Activated CD8-positive, alpha-beta T cell treated with anti-CD3 and anti-CD28 coated beads, Interleukin-2, amount 10 ng/mL, durations not matched to agents 7 days and 5 days (primary cell): ENCODE measurements at regions not wholly inside any gene's neighbourhood (a gene's known extent, or its start where the extent isn't known, plus 50 kb on each side); places are given as distances from the start of the nearest gene placed in this dataset.
"Not testable (repeated sequence)": the region's sequence is repeated elsewhere in the genome, so short reads cannot be mapped to it uniquely, and the experiment has no call there.

ENCODE experiments used
- ATAC-seq: fragments of 150-1000 bp; cut with Tn5 transposase; one replicate; pipeline ENCODE4 v1.10.0; 2021; ENCODE audit warnings: moderate library complexity
- CTCF ChIA-PET: fragments of 350-600 bp; sonication (Branson Sonifier 250); formaldehyde crosslinking; loops from one replicate; lab custom pipeline; 2021; ENCODE audit warnings: antibody characterized with exemption; lab: Charles Lee
- POLR2A ChIA-PET: fragments of 350-600 bp; sonication (Branson Sonifier 250); formaldehyde crosslinking; loops from one replicate; lab custom pipeline; 2021; ENCODE audit warnings: antibody characterized with exemption; lab: Charles Lee
- DNase-seq: peaks from one replicate; pipeline ENCODE4 v3.0.0-alpha.2; 2020
- H3K27ac Mint-ChIP-seq: one replicate; pipeline ENCODE4 v1.8.0; 2021; ENCODE audit warnings: mild to moderate bottlenecking, mixed read lengths
- H3K27me3 Mint-ChIP-seq: one replicate; pipeline ENCODE4 v1.8.0; 2021; ENCODE audit warnings: low read depth, mixed read lengths
- H3K36me3 Mint-ChIP-seq: one replicate; pipeline ENCODE4 v1.8.0; 2021; ENCODE audit warnings: low read depth, mixed read lengths
- H3K4me1 Mint-ChIP-seq: one replicate; pipeline ENCODE4 v1.8.0; 2021; ENCODE audit warnings: low read depth, mixed read lengths
- H3K4me3 Mint-ChIP-seq: one replicate; pipeline ENCODE4 v1.8.0; 2021; ENCODE audit warnings: mild to moderate bottlenecking, mixed read lengths
- H3K9me3 Mint-ChIP-seq: one replicate; pipeline ENCODE4 v1.8.0; 2022; ENCODE audit warnings: mixed read lengths; ENCODE audit not compliant: insufficient read depth

GRCh38 chr10:8401531-8401930 is 347.0 kb downstream of the GATA3 start:
- H3K4me1 Mint-ChIP-seq, result peaks cover 82% of the 10 kb centered on the region
- H3K36me3 Mint-ChIP-seq, result no peaks in the 10 kb centered on the region
- H3K27me3 Mint-ChIP-seq, result no peaks in the 10 kb centered on the region
- no peaks in the 10 kb centered on the region for H3K9me3 Mint-ChIP-seq
- POLR2A ChIA-PET, result interaction anchor here (0.6 to 2.5 kb wide), 3 partner anchors 9 to 342 kb away, joined by 3 to 15 read pairs (median 12); no protein-coding TSS in a partner anchor
- ATAC-seq (no peak), DNase-seq (no peak)
- H3K4me3 Mint-ChIP-seq, result peak overlapping the region; percentile 39
- CTCF ChIA-PET, result interaction anchor here (0.7 to 2.5 kb wide), 7 partner anchors 8 to 349 kb away, joined by 3 to 11 read pairs (median 6); no protein-coding TSS in a partner anchor
- peak overlapping the region; percentile 56 for H3K27ac Mint-ChIP-seq

- no peaks in the 10 kb centered on the region for H3K27me3 Mint-ChIP-seq
- no peaks in the 10 kb centered on the region for H3K9me3 Mint-ChIP-seq
- H3K27ac Mint-ChIP-seq, result peak overlapping the region; percentile 83
- ATAC-seq, result peak; percentile 70
- H3K4me1 Mint-ChIP-seq, result peaks cover 90% of the 10 kb centered on the region
- ChIA-PET POLR2A (interaction anchor here (0.6 to 2.5 kb wide), 9 partner anchors 12 to 365 kb away, joined by 3 to 15 read pairs (median 5); no protein-coding TSS in a partner anchor), CTCF (interaction anchor here (0.8 to 2.5 kb wide), 21 partner anchors 8 to 357 kb away, joined by 3 to 11 read pairs (median 5); no protein-coding TSS in a partner anchor)
- DNase-seq, result peak; percentile 61
- peak overlapping the region; percentile 30 for H3K4me3 Mint-ChIP-seq
- no peaks in the 10 kb centered on the region for H3K36me3 Mint-ChIP-seq
Observed at GRCh38 chr10:8402576-8402975, 348.1 kb downstream of the GATA3 start.

- H3K36me3 Mint-ChIP-seq, result no peaks in the 10 kb centered on the region
- H3K9me3 Mint-ChIP-seq, result no peaks in the 10 kb centered on the region
- peaks cover 87% of the 10 kb centered on the region for H3K4me1 Mint-ChIP-seq
- ChIA-PET POLR2A (interaction anchor here (0.8 to 2.5 kb wide), 4 partner anchors 13 to 334 kb away, joined by 3 to 15 read pairs (median 8); no protein-coding TSS in a partner anchor), CTCF (interaction anchor here (0.9 to 2.5 kb wide), 8 partner anchors 10 to 899 kb away, joined by 3 to 11 read pairs (median 6); no protein-coding TSS in a partner anchor)
- ATAC-seq (no peak), DNase-seq (peak; percentile 30)
- H3K4me3 Mint-ChIP-seq, result peak overlapping the region; percentile 74
- H3K27me3 Mint-ChIP-seq, result no peaks in the 10 kb centered on the region
- H3K27ac Mint-ChIP-seq, result peak overlapping the region; percentile 83
Observed at GRCh38 chr10:8403711-8404371, 349.4 kb downstream of the GATA3 start.

GRCh38 chr10:8404721-8405120 is 350.2 kb downstream of the GATA3 start:
- DNase-seq (peak; percentile 82), ATAC-seq (peak; percentile 64)
- peaks cover 78% of the 10 kb centered on the region for H3K4me1 Mint-ChIP-seq
- ChIA-PET POLR2A (no interaction called here), CTCF (interaction anchor here (0.7 kb wide), 1 partner anchor 68 kb away, joined by 3 read pairs; no protein-coding TSS in a partner anchor)
- no peaks in the 10 kb centered on the region for H3K36me3 Mint-ChIP-seq
- H3K27ac Mint-ChIP-seq, result peak overlapping the region; percentile 83
- H3K27me3 Mint-ChIP-seq, result no peaks in the 10 kb centered on the region
- H3K4me3 Mint-ChIP-seq, result peak overlapping the region; percentile 74
- no peaks in the 10 kb centered on the region for H3K9me3 Mint-ChIP-seq

- no peaks in the 10 kb centered on the region for H3K9me3 Mint-ChIP-seq
- CTCF ChIA-PET, result interaction anchor here (0.7 to 1.2 kb wide), 2 partner anchors 11 to 67 kb away, joined by 3 to 8 read pairs; no protein-coding TSS in a partner anchor
- no peaks in the 10 kb centered on the region for H3K36me3 Mint-ChIP-seq
- H3K4me1 Mint-ChIP-seq, result peaks cover 72% of the 10 kb centered on the region
- H3K4me3 Mint-ChIP-seq, result no peak overlapping the region
- DNase-seq (no peak), ATAC-seq (no peak)
- POLR2A ChIA-PET, result interaction anchor here (0.7 kb wide), 1 partner anchor 348 kb away, joined by 4 read pairs; no protein-coding TSS in a partner anchor
- peaks cover 3% of the 10 kb centered on the region for H3K27me3 Mint-ChIP-seq
- H3K27ac Mint-ChIP-seq, result no peak overlapping the region
Observed at GRCh38 chr10:8405596-8405995, 351.1 kb downstream of the GATA3 start.

GRCh38 chr10:8407501-8408021 is 353.1 kb downstream of the GATA3 start:
- Mint-ChIP-seq H3K4me3 (no peak overlapping the region), H3K27me3 (peaks cover 10% of the 10 kb centered on the region), H3K4me1 (peaks cover 54% of the 10 kb centered on the region), H3K9me3 (no peaks in the 10 kb centered on the region), H3K36me3 (no peaks in the 10 kb centered on the region), H3K27ac (no peak overlapping the region)
- DNase-seq (no peak), ATAC-seq (no peak)
- POLR2A ChIA-PET, result no interaction called here
- CTCF ChIA-PET, result interaction anchor here (1.0 kb wide), 1 partner anchor 8 kb away, joined by 3 read pairs; no protein-coding TSS in a partner anchor

GRCh38 chr10:8410506-8410905 is 356.0 kb downstream of the GATA3 start:
- DNase-seq (no peak), ATAC-seq (no peak)
- ChIA-PET CTCF (interaction anchor here (1.0 to 1.3 kb wide), 3 partner anchors 8 to 33 kb away, joined by 3 to 4 read pairs (median 3); no protein-coding TSS in a partner anchor), POLR2A (interaction anchor here (0.6 kb wide), 1 partner anchor 9 kb away, joined by 3 read pairs; no protein-coding TSS in a partner anchor)
- H3K36me3 Mint-ChIP-seq, result peaks cover 2% of the 10 kb centered on the region
- H3K27ac Mint-ChIP-seq, result no peak overlapping the region
- peaks cover 10% of the 10 kb centered on the region for H3K27me3 Mint-ChIP-seq
- no peak overlapping the region for H3K4me3 Mint-ChIP-seq
- H3K9me3 Mint-ChIP-seq, result no peaks in the 10 kb centered on the region
- peaks cover 27% of the 10 kb centered on the region for H3K4me1 Mint-ChIP-seq

- no peak for ATAC-seq
- Mint-ChIP-seq H3K36me3 (peaks cover 2% of the 10 kb centered on the region), H3K4me3 (no peak overlapping the region), H3K4me1 (peaks cover 29% of the 10 kb centered on the region), H3K27me3 (peaks cover 10% of the 10 kb centered on the region), H3K9me3 (no peaks in the 10 kb centered on the region), H3K27ac (no peak overlapping the region)
- DNase-seq, result no peak
- POLR2A ChIA-PET, result no interaction called here
- CTCF ChIA-PET, result interaction anchor here (1.1 kb wide), 1 partner anchor 10 kb away, joined by 6 read pairs; no protein-coding TSS in a partner anchor
Observed at GRCh38 chr10:8412541-8412940, 358.1 kb downstream of the GATA3 start.

GRCh38 chr10:8415029-8415428 is 360.5 kb downstream of the GATA3 start:
- not testable (repeated sequence) for H3K4me3 Mint-ChIP-seq, ATAC-seq, H3K36me3 Mint-ChIP-seq, H3K27ac Mint-ChIP-seq, H3K9me3 Mint-ChIP-seq, H3K27me3 Mint-ChIP-seq, DNase-seq
- H3K4me1 Mint-ChIP-seq, result peaks cover 43% of the 10 kb centered on the region
- ChIA-PET POLR2A (interaction anchor here (0.9 kb wide), 1 partner anchor 12 kb away, joined by 3 read pairs; no protein-coding TSS in a partner anchor), CTCF (interaction anchor here (1.8 kb wide), 1 partner anchor 29 kb away, joined by 6 read pairs; no protein-coding TSS in a partner anchor)

- ChIA-PET POLR2A (interaction anchor here (1.2 to 2.4 kb wide), 3 partner anchors 13 to 355 kb away, joined by 3 to 14 read pairs (median 10); no protein-coding TSS in a partner anchor), CTCF (interaction anchor here (0.6 to 2.3 kb wide), 7 partner anchors 9 to 163 kb away, joined by 3 to 8 read pairs (median 4); no protein-coding TSS in a partner anchor)
- H3K27ac Mint-ChIP-seq, result peak overlapping the region; percentile 69
- peaks cover 2% of the 10 kb centered on the region for H3K36me3 Mint-ChIP-seq
- DNase-seq, result peak; percentile 50
- H3K27me3 Mint-ChIP-seq, result peaks cover 4% of the 10 kb centered on the region
- no peak overlapping the region for H3K4me3 Mint-ChIP-seq
- ATAC-seq, result peak; percentile 90
- H3K9me3 Mint-ChIP-seq, result no peaks in the 10 kb centered on the region
- peaks cover 45% of the 10 kb centered on the region for H3K4me1 Mint-ChIP-seq
Observed at GRCh38 chr10:8416192-8416701, 361.8 kb downstream of the GATA3 start.

GRCh38 chr10:8416760-8417159 is 362.3 kb downstream of the GATA3 start:
- H3K27ac Mint-ChIP-seq, result peak overlapping the region; percentile 69
- peak; percentile 37 for ATAC-seq
- H3K36me3 Mint-ChIP-seq, result peaks cover 2% of the 10 kb centered on the region
- H3K27me3 Mint-ChIP-seq, result peaks cover 2% of the 10 kb centered on the region
- no peak overlapping the region for H3K4me3 Mint-ChIP-seq
- ChIA-PET CTCF (interaction anchor here (0.6 to 2.3 kb wide), 7 partner anchors 11 to 164 kb away, joined by 3 to 8 read pairs (median 4); no protein-coding TSS in a partner anchor), POLR2A (interaction anchor here (0.6 to 2.4 kb wide), 4 partner anchors 14 to 355 kb away, joined by 3 to 14 read pairs (median 6); no protein-coding TSS in a partner anchor)
- no peaks in the 10 kb centered on the region for H3K9me3 Mint-ChIP-seq
- peak; percentile 36 for DNase-seq
- H3K4me1 Mint-ChIP-seq, result peaks cover 47% of the 10 kb centered on the region
